ENCODE measurements at regions not wholly inside any gene's neighbourhood (a gene's known extent, or its start where the extent isn't known, plus 50 kb on each side); places are given as distances from the start of the nearest gene placed in this dataset.

GRCh38 chr9:129281506-129282145, 103.6 kb upstream of the IER5L start:
- TF ChIP-seq CTCF (IDR thresholded peaks at IDR 0.05): no peak
- TF ChIP-seq EP300 (IDR thresholded peaks at IDR 0.05): no peak
- no peak for TF ChIP-seq POLR2A (IDR thresholded peaks at IDR 0.05; ENCODE audit: low read depth)

All from esophagus muscularis mucosa (tissue), 4 donors.